GM18498 (cell line): ENCODE measurements at regions not wholly inside any gene's neighbourhood (a gene's known extent, or its start where the extent isn't known, plus 50 kb on each side); places are given as distances from the start of the nearest gene placed in this dataset.

Source experiments
- ATAC-seq: cut with Tn5 transposase; IDR thresholded peaks from one replicate; pipeline ENCODE4 v1.9.1; 2021; ENCODE audit warnings: mild to moderate bottlenecking, moderate library complexity; ENCODE audit not compliant: unreplicated experiment

DNA sequence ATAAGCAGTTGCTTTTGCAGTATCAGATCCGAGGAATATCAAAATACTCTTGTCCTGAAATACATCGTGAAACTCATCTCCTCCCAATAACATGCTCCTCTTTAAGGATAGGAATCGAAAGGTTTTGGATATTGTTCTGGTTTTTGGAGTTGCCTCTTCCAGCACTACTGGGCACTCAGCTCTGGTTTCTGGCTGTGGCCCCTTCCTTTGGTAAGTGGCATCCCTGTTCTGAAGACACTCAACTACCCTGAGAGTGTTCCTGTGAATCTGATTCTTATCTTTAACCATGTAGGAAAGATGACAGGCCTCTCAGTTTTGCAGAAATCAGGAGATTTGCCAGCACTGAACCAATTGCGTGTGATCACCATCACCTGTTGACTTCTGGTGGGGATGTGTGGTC, 327.5 kb upstream of the TBL1XR1 start:
- no peak for ATAC-seq

DNA sequence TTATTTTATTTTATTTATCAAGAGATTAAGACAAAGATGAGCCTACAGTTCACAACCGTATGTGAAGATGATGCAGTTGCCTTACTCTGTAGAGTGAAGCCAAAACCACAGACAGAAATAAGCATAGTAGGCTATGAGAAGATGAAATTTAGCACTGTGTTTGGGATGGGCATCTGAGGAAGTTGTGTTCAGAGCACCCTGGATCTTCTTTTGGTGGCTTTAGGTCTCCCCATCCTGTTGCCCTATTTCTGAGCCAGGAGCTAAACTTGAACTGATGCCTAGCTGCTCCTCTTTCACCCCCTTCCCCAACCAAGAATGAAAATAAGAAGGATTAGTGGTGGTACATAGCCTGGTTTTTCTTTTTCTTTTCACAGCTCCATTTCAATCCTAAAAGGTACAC, 328.1 kb upstream of the TBL1XR1 start:
- no peak for ATAC-seq

DNA sequence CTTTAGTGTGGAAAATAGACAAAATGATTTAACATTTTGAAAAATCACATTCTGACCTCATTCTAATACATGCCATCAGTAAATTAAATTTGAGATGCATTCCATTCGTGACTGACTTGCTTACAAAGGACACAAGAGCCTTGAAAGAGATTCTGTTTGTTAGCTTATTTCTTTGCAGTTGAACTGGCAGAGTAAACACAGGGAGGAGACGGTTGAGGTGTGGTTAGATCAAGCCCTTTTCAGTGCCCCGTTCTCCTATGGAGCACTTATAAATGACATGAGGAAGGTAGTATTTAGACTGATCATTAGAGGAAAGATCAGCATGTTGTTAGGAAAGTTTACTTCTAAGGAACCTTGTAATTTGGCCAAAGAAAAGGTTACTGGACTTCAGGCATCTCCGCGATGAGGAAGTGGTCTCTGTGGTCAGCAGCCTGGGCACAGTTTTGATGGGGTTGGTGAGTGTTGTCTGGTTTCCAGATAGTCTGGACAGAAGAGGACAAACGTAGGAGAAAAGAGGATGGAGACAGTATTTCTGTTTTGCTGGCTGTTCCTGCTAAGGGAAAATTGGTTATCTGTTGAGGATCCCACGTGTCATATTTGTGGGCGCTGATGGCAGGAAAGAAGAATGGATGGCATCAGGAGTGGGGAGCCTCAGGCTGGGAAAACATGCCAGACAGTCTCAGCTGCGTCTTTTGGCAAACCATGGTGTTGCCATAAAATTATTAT, 328.9 kb upstream of the TBL1XR1 start:
- ATAC-seq: no peak

DNA sequence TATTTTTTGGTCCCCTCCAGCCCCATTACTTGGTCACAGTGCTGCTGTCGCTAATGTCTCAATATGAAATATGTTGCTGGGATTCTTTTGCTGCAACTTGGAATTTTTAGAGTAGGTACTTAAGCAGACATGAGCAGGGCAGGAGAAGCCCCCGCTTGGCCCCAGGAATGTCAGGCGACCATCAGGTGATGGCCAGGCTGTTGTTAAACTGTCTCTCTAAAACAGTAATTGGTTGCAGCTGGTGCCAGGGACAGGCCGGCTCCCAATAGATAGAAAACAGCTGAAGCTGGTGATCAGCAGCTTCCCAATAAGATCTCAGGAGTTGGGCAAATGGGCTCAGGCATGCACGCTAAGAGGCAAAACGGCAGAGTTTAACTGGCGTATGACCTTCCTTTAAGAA, 329.9 kb upstream of the TBL1XR1 start:
- no peak for ATAC-seq

DNA sequence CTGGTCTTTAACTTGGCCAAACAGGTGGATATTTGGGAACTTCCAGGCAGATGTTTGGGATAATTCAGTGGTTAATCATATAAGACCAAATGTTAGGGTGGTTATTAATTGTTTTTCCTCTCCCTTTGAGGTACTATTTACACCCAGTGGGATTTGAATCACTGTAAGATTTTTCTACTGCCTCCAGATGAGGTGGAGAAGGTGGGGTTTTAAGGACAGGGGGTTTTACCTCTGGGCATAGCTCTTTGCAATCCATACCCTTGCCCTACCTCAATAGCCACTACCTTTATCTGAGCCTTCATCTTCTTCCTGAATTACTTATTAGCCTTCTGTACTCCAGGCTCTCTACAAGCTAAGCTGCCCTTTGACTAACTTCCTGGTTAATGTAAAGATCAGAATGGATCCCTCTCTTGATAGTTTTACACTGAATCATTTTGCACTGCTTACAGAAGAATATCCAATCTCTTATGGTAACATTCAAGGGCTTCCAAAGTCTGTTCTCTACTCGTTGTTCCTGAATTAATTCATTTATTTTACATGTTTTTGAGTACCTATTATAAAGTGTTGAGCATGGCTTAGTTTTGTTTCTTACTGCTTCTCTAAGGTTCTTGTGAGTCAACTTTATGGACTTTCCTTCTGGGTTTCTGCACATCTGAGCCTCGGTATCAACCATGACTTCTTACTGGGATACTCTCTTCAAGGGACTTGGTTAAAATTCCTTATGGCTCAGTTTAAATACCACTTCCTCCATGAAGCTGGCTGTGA, 331.2 kb upstream of the TBL1XR1 start:
- ATAC-seq: no peak

DNA sequence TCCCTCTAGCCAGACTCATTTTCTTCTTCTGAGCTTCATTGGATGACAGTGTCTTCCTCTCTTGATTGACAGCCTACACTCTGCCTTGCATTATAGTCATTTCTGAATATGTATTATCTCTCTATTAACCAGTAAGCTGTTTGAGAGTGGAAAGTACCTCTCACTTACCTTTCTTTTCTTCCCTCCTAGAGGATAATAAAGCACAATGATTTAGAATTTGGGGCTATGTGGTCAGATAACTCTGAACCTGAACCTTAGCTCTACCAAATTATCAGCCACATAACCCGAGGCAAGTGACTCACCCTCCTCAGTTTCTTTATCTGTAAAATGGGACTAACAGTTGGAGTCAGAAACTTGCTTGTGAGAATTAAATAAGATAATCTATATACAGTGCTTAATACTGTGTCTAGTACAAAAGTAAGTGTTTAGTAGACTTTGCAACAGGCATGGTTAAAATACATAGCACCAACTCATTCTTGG, 331.8 kb upstream of the TBL1XR1 start:
- no peak for ATAC-seq

DNA sequence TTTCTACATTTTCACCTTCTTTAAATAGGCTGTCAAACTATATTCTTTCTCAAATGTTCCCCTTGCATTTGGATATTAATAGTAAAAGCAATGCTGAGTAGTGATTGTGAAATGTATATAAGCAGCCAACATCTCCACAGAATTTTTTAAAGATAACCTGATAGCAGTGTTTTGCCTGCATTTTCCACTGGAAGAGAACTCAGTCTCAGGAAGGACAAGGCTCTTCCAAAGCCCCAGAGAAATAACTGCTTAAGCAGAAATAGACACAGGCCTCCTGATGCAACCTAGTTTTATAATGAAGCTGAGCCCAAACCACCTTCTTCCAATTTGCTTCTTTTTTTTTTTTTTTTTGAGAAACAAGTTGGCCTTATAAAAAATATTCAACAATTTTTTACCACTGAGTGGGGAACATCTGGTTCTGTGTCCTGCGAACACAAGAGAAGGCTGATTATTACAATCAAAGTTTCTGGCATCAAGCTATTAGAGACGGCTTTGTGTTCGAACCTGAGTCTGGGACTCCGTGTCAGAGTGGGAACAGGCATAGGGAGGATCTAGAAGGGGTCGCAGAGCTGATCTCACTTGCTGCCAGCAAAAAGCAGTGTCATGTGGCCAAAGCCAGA, 332.5 kb upstream of the TBL1XR1 start:
- ATAC-seq: no peak

DNA sequence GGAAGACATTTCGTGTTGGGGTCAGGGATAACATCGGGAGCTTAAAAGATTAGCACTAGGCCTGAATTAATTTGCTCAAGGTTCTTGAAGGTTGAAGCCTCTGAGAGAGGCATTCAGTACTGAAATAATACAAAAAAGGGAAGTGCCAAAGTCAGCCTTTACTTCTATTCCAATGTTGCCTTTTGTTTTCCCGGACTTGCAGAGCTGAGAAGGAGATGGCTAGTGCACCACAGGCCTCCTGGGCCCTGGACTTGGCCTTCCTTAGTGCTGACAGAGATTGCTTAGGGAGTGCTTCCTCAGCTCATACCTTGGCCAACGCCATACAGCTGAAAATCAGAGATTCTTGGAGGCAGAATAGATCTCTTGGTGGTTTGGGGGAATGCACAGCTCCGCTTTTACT, 333.6 kb upstream of the TBL1XR1 start:
- no peak for ATAC-seq

DNA sequence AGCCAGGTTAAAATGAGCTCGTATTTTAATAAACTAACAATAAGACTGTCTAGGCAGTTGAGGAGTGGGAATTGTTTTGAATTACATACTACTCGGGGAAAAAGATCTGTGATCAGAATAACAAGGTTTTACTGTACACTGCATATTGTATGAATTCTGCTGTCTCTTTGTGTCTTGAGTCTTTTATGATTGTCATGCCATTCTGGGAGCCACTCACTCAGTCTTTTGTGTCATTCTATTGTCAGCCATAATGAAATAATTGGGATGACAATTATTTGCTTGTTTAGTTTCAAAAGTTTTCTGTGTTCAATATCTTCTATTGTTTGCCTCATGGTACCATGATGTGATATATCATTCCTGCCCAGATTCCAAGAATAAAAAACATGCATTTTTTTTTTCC, 339.6 kb upstream of the TBL1XR1 start:
- no peak for ATAC-seq

DNA sequence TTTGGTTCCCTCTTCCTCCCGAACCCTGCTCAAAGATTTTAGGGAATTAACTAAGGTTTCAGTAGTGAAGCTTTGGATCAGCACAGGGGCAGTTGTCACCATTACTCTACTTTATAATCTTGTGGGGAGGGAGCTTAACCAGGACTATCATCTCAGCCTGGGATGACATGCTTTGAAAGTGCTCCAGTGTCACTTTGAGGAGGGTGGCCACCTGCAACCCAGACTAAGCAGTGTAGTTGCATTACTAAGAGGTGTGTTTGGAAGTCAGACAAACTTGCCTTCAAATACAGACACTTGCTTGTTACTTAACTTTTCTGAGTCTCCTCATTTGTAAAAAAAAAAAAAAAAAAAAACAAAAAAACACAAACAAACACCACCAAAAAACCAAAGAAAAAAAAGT, 340.3 kb upstream of the TBL1XR1 start:
- no peak for ATAC-seq

DNA sequence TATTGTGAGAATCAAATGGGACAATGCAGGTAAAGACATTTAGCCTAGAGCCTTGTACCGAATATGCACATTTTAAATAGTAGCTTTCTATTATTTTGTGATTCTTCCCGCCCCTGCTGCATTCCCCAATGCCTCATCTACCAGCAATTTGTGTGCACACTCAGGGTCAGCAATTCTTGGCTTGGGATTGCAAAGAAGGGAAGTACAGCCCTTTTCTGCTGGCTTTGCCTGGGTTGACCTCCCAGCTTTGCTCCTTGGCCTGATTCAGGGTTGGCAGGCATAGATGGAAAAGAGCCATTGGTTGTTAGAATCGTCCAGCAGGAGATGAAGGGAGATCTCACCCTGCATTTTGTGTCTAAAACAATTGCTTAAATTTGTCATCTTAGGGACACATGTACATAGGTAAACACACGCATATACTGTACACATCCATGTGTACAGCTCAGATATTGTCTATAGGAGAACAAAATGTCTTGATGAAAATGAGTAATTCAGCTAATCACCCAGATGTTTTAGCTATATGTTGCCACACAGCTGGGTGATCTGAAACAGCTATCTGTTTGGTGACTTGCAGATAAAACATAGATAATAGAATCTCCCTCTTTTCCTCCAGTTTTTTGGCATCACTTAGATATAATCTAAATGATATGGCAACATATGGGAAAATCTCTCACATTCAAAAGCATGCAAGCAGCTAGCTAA, 340.9 kb upstream of the TBL1XR1 start:
- no peak for ATAC-seq

DNA sequence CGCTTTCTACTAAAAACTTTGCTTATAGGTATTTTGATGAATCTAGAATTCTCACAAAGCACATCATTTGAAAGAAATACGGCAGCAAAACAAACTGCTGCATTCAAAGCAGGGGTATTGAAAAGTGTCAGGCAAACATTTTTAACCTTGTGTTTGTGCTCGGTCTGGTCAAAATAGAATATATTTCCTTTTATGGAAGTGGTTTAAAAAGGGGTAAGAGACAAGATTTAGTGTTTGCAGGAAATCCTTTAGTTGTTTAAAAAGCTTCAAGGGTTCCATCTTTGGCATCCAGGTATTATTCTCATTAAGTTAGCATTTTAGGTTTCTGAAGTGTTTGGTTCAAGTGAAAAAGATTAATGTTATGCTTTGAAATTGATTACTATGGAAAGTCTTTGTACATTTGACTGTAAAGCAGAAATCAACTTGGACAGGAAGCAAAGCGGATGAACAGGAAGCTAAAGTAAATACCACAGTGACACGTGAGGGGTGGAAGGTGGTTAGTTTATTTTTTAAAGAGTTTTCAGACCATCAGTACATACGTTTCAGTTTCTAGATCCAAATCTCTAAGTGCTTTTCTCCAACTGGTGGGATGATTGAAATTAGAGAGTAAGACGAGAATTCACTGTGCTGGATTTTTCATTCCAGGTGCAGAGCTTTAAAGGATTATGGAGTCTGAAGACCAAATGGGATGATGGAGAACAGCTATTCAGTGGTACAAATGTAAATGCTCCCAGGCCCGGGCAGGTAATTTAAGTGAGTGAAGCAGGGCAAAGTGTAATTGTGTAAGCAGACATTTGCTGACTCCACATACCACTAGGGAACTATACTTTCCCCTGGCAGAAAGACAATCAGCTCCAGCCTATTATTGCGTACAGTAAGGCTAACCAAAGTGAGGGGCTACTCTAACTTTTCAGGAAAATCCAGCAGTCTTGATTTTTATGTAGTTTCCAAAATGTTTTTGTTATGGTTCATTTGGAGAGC, 341.8 kb upstream of the TBL1XR1 start:
- ATAC-seq: peak; percentile 97

DNA sequence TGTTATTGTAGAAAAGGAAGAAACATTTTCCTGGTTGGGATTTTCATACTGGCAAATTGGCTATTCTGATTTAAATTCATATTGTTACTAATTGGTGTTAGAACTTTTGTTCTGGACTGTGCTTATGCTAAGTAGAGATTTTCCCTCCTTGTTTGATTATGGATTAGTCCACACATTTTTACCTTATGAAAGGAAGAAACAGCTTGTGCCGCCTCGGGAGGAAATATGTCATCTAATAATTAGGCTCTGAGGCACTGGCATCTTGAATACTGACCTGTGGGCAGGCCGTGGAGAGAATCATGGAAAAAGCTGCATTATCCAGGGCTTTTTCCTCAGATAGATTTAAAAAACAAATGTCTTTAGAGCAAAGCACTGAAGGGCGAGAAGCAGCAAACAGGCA, 344.3 kb upstream of the TBL1XR1 start:
- no peak for ATAC-seq

DNA sequence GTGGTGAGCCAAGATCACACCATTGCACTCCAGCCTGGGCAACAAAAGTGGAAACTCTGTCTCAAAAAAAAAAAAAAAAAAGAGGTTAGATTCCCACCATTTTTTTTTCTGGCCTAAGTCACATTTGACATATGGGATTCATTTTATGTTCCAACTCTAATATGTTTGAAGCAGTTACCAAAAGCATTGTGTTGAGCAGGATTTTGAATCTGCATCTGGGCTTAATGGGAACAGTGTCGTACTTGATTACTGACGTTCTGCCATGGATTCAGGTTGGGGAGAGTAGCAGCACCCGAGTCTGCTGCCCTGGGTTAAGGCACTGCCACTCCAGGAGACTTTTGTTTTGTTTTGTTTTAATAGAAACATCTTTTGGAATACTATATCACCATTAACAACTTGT, 348.7 kb upstream of the TBL1XR1 start:
- ATAC-seq: no peak

DNA sequence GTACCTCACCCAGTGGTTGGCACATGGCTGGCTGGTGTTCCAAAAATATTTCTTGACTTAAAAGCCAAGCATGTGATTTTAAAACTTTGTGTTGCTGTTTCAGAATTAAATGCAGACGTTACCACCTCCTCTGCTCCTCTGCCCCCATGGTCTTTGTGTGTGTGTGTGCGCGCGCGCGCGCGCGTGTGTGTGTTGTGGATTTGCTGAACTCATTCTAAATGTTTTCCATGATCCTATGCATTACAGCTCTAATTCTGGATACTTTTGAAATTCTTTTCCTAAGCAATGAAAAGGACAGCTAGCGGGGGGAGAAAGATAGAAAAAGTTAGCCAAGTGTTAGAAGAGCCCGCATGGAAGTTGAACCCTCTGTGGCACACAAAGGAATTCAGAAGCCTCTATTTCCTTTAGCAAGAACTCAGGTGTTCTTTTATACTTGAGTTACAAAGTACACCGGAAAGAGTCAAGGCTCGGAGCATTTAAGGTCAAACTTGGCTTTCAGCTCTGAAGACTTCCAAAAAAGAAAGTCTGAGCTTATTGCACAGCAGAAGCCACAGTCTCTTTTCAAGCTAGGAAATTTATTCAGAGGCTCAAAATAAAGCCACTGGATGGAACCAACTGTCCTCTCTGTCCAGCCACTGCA, 350.5 kb upstream of the TBL1XR1 start:
- no peak for ATAC-seq

DNA sequence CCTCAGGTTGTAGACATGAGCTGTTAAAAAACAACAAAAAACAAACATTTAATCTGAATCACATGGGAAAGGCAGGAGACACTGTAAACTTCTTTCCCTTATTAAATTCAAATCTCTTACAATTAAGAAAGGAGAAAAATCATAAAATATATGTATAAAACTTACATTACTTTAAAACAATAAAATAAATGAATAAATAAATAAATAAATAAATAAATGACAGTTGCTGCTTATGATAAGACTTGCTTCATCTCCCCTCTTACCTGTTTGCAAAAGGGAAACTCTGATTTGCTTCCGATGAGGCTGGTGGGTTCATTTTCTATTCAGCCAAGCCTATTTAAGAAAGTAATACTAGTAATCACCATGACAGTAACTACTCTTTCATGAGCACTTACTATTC, 353.4 kb upstream of the TBL1XR1 start:
- ATAC-seq: no peak

DNA sequence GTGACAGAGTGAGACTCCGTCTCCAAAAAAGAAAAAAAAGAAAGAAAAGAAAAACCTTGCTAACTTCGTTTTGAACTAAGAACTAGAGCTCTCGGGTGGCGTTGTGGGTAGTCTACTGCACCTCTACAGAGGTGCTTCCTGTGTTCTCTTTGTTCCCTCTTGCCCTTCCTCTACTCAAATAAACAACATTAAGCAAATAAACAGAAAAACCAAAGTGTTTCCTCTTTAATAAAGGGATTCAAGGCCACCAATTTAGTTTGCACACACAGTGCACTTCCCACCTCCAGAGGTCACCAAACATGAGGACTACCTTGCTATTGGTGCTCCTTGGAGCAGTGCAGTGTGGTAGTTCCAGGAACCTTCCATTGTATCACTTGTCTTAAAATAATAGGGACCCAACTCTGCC, 354.2 kb upstream of the TBL1XR1 start:
- ATAC-seq: no peak

DNA sequence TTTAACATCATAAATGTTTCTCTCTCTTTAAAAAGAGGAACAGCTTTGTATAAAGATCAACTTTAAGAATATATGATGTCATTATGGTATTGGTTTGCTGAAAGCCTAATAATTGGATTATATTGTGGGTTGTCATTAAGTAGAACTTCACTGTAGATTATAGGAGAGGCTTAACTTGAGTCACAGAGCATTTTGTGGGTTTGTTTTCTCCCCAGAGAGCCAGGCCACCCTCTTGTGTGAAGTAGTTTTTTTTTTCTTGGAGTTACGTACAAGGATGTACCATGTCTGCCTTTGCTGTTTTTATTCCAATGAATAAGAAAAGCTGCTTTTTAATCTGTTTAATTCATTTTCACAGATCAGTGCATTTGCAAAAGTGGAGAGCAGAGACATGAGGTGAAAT, 354.8 kb upstream of the TBL1XR1 start:
- ATAC-seq: no peak

DNA sequence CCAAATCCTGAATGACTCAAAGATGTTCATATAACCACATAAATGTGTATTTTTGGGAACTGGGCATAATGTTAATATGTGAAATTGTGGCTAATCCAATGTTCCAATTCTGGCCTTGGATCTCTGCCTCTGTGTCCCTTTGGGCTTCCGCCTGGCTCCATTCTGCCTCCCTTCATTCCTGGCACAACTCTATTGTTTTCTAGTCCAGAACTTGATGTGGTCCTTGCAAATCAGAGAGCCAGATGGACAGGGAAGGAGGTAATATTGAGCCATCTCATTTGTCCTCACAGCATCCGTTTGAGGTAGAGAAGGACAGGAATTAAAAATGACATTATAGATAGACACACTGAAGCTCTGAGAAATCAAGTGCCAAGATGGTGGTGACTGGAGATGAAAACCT, 355.7 kb upstream of the TBL1XR1 start:
- no peak for ATAC-seq

DNA sequence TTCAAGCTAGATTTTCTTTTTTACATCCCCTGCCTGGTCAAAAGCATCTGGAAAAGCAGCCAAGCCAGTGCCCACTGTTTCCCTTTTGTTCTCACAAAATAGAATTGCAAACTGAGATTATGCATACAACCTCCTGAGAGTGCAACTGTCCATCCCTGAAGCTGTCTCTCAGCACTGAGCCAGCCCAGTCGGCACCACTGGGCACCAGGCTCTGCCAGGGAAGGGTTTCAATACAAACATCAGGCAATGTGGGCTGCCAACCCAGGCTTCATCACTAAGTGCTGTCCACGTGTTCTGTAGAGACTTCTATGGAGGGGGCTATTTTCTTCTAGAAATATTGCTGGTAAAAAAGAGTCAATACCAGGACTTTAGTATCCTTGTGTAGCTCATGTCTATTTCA, 356.3 kb upstream of the TBL1XR1 start:
- ATAC-seq: no peak
